ENCODE measurements at regions not wholly inside any gene's neighbourhood (a gene's known extent, or its start where the extent isn't known, plus 50 kb on each side); places are given as distances from the start of the nearest gene placed in this dataset.

- TF ChIP-seq CTCF (IDR thresholded peaks at IDR 0.05) (no peak), POLR2A (IDR thresholded peaks at IDR 0.05) (no peak)
Measured at GRCh38 chr3:86880066-86880465, 110.9 kb downstream of the VGLL3 start.

Data from lower leg skin (tissue), 3 donors.